ENCODE measurements at regions not wholly inside any gene's neighbourhood (a gene's known extent, or its start where the extent isn't known, plus 50 kb on each side); places are given as distances from the start of the nearest gene placed in this dataset.
"Not testable (repeated sequence)": the region's sequence is repeated elsewhere in the genome, so short reads cannot be mapped to it uniquely, and the experiment has no call there.

GRCh38 chr2:16091576-16092282 is 151.4 kb downstream of the MYCN start:
- H3K27ac Mint-ChIP-seq, result no peak overlapping the region
- DNase-seq, result no peak
- no peak overlapping the region for H3K4me3 Mint-ChIP-seq

GRCh38 chr2:16090650-16091575 is 150.6 kb downstream of the MYCN start:
- DNase-seq, result no peak
- H3K9me3 Mint-ChIP-seq, result peaks cover 0 to 9% (median 0%) of the 10 kb centered on the region in 7 donors
- H3K36me3 Mint-ChIP-seq, result no peaks in the 10 kb centered on the region
- no peak overlapping the region for H3K4me3 Mint-ChIP-seq
- H3K27me3 Mint-ChIP-seq, result peaks cover 0 to 6% (median 0%) of the 10 kb centered on the region in 3 donors
- no peak for ATAC-seq (ENCODE audit: low read depth in 2 of 2)
- H3K4me1 Mint-ChIP-seq, result no peaks in the 10 kb centered on the region
- H3K27ac Mint-ChIP-seq, result no peak overlapping the region

More at GRCh38 chr2:16091576-16092282, 151.4 kb downstream of the MYCN start:
- H3K27me3 Mint-ChIP-seq, result peaks cover 0 to 6% (median 0%) of the 10 kb centered on the region in 3 donors
- peaks cover 0 to 9% (median 0%) of the 10 kb centered on the region in 7 donors for H3K9me3 Mint-ChIP-seq
- no peaks in the 10 kb centered on the region for H3K4me1 Mint-ChIP-seq
- no peaks in the 10 kb centered on the region for H3K36me3 Mint-ChIP-seq
- no peak for ATAC-seq (ENCODE audit: low read depth in 2 of 2)

- DNase-seq; H3K36me3 Mint-ChIP-seq; ATAC-seq (ENCODE audit: low read depth in 2 of 2); H3K9me3 Mint-ChIP-seq; H3K4me3 Mint-ChIP-seq; H3K4me1 Mint-ChIP-seq; H3K27ac Mint-ChIP-seq: not testable (repeated sequence)
- H3K27me3 Mint-ChIP-seq, result peaks cover 0 to 12% (median 0%) of the 10 kb centered on the region in 3 donors
Measured at GRCh38 chr2:16089491-16089890, 149.1 kb downstream of the MYCN start.

GRCh38 chr2:16088802-16089112 is 148.4 kb downstream of the MYCN start:
- H3K9me3 Mint-ChIP-seq, result peaks cover 0 to 5% (median 0%) of the 10 kb centered on the region in 7 donors
- no peak for DNase-seq
- no peak for ATAC-seq (ENCODE audit: low read depth in 2 of 2)
- no peaks in the 10 kb centered on the region for H3K4me1 Mint-ChIP-seq
- H3K36me3 Mint-ChIP-seq, result no peaks in the 10 kb centered on the region
- no peak overlapping the region for H3K27ac Mint-ChIP-seq
- H3K4me3 Mint-ChIP-seq, result no peak overlapping the region
- peaks cover 0 to 11% (median 0%) of the 10 kb centered on the region in 3 donors for H3K27me3 Mint-ChIP-seq

- no peaks in the 10 kb centered on the region for H3K4me1 Mint-ChIP-seq
- peaks cover 0 to 5% (median 0%) of the 10 kb centered on the region in 7 donors for H3K9me3 Mint-ChIP-seq
- H3K4me3 Mint-ChIP-seq, result no peak overlapping the region
- peak overlapping the region in 1 of 6 donors; percentile 14 for H3K27ac Mint-ChIP-seq
- DNase-seq (no peak), ATAC-seq (ENCODE audit: low read depth in 2 of 2) (no peak)
- peaks cover 0 to 6% (median 0%) of the 10 kb centered on the region in 3 donors for H3K27me3 Mint-ChIP-seq
- H3K36me3 Mint-ChIP-seq, result no peaks in the 10 kb centered on the region
Measured at GRCh38 chr2:16088035-16088801, 147.9 kb downstream of the MYCN start.

- not testable (repeated sequence) for H3K36me3 Mint-ChIP-seq; DNase-seq; H3K4me3 Mint-ChIP-seq; H3K9me3 Mint-ChIP-seq; H3K27me3 Mint-ChIP-seq; ATAC-seq (ENCODE audit: low read depth in 2 of 2); H3K4me1 Mint-ChIP-seq
- peak overlapping the region in 1 of 6 donors; percentile 8 for H3K27ac Mint-ChIP-seq
Measured at GRCh38 chr2:16086136-16086535, 145.8 kb downstream of the MYCN start.

- Mint-ChIP-seq H3K27ac (no peak overlapping the region), H3K4me1 (no peaks in the 10 kb centered on the region), H3K27me3 (peaks cover 0 to 6% (median 0%) of the 10 kb centered on the region in 3 donors), H3K36me3 (no peaks in the 10 kb centered on the region), H3K4me3 (no peak overlapping the region), H3K9me3 (peaks cover 0 to 7% (median 0%) of the 10 kb centered on the region in 7 donors)
- DNase-seq, result no peak
- no peak for ATAC-seq (ENCODE audit: low read depth in 2 of 2)
Measured at GRCh38 chr2:16085073-16085472, 144.7 kb downstream of the MYCN start.

- Mint-ChIP-seq H3K4me3 (peak overlapping the region in 1 of 8 donors; percentile 15), H3K9me3 (peaks cover 0 to 7% (median 0%) of the 10 kb centered on the region in 7 donors), H3K36me3 (no peaks in the 10 kb centered on the region), H3K27ac (no peak overlapping the region), H3K27me3 (peaks cover 0 to 6% (median 0%) of the 10 kb centered on the region in 3 donors), H3K4me1 (no peaks in the 10 kb centered on the region)
- no peak for DNase-seq
- ATAC-seq (ENCODE audit: low read depth in 2 of 2), result no peak
Measured at GRCh38 chr2:16084274-16084673, 143.9 kb downstream of the MYCN start.

GRCh38 chr2:16082276-16082675 is 141.9 kb downstream of the MYCN start:
- no peak overlapping the region for H3K4me3 Mint-ChIP-seq
- no peak overlapping the region for H3K27ac Mint-ChIP-seq
- H3K27me3 Mint-ChIP-seq, result peaks cover 0 to 6% (median 0%) of the 10 kb centered on the region in 3 donors
- no peaks in the 10 kb centered on the region for H3K36me3 Mint-ChIP-seq
- no peak for ATAC-seq (ENCODE audit: low read depth in 2 of 2)
- no peak for DNase-seq
- no peaks in the 10 kb centered on the region for H3K4me1 Mint-ChIP-seq
- peaks cover 0 to 7% (median 0%) of the 10 kb centered on the region in 7 donors for H3K9me3 Mint-ChIP-seq

- H3K27ac Mint-ChIP-seq, result no peak overlapping the region
- H3K4me1 Mint-ChIP-seq, result no peaks in the 10 kb centered on the region
- H3K9me3 Mint-ChIP-seq, result peaks cover 0 to 7% (median 0%) of the 10 kb centered on the region in 7 donors
- no peak overlapping the region for H3K4me3 Mint-ChIP-seq
- no peak for ATAC-seq (ENCODE audit: low read depth in 2 of 2)
- no peaks in the 10 kb centered on the region for H3K36me3 Mint-ChIP-seq
- DNase-seq, result no peak
- H3K27me3 Mint-ChIP-seq, result peaks cover 0 to 6% (median 0%) of the 10 kb centered on the region in 3 donors
Measured at GRCh38 chr2:16081316-16082200, 141.2 kb downstream of the MYCN start.

GRCh38 chr2:16080516-16080915 is 140.2 kb downstream of the MYCN start:
- H3K4me3 Mint-ChIP-seq, result no peak overlapping the region
- H3K27me3 Mint-ChIP-seq, result peaks cover 0 to 6% (median 0%) of the 10 kb centered on the region in 3 donors
- H3K4me1 Mint-ChIP-seq, result no peaks in the 10 kb centered on the region
- peaks cover 0 to 7% (median 0%) of the 10 kb centered on the region in 7 donors for H3K9me3 Mint-ChIP-seq
- DNase-seq (no peak), ATAC-seq (ENCODE audit: low read depth in 2 of 2) (no peak)
- no peaks in the 10 kb centered on the region for H3K36me3 Mint-ChIP-seq
- H3K27ac Mint-ChIP-seq, result no peak overlapping the region

- DNase-seq (no peak), ATAC-seq (ENCODE audit: low read depth in 2 of 2) (no peak)
- no peak overlapping the region for H3K4me3 Mint-ChIP-seq
- no peak overlapping the region for H3K27ac Mint-ChIP-seq
- H3K9me3 Mint-ChIP-seq, result peaks cover 0 to 7% (median 0%) of the 10 kb centered on the region in 7 donors
- no peaks in the 10 kb centered on the region for H3K4me1 Mint-ChIP-seq
- H3K36me3 Mint-ChIP-seq, result no peaks in the 10 kb centered on the region
- H3K27me3 Mint-ChIP-seq, result peaks cover 0 to 5% (median 0%) of the 10 kb centered on the region in 3 donors
Measured at GRCh38 chr2:16080071-16080470, 139.7 kb downstream of the MYCN start.
